Head of caudate nucleus (tissue), 42 donors: ENCODE measurements at regions not wholly inside any gene's neighbourhood (a gene's known extent, or its start where the extent isn't known, plus 50 kb on each side); places are given as distances from the start of the nearest gene placed in this dataset.
"Not testable (repeated sequence)": the region's sequence is repeated elsewhere in the genome, so short reads cannot be mapped to it uniquely, and the experiment has no call there.

ENCODE experiments used
- DNase-seq, 42 donors: peaks; one replicate each; pipeline versions ENCODE4 v3.0.0 to v3.0.0-alpha.2; 2020 to 2021; ENCODE audit warnings: mixed read lengths in 7 of 42
- intact Hi-C: fragments of 100-400 bp; cut with DNase I; formaldehyde crosslinking; loops from one replicate; pipeline ENCODE4 v1.15.0; 2022

GRCh38 chrX:40878766-40879165, 143.4 kb upstream of the MED14 start:
- DNase-seq, result no peak
- intact Hi-C loops, result loop anchor here (10.0 kb wide), 1 partner anchor 236 kb away; no protein-coding TSS in a partner anchor

- intact Hi-C loops, result loop anchor here (10.0 kb wide), 1 partner anchor 236 kb away; no protein-coding TSS in a partner anchor
- DNase-seq, result not testable (repeated sequence)
Measured at GRCh38 chrX:40879172-40879571, 143.8 kb upstream of the MED14 start.

- intact Hi-C loops, result no loop called here
- DNase-seq, result no peak
Measured at GRCh38 chrX:40880712-40881111, 145.4 kb upstream of the MED14 start.

GRCh38 chrX:40883021-40883619, 147.8 kb upstream of the MED14 start:
- intact Hi-C loops, result no loop called here
- no peak for DNase-seq

GRCh38 chrX:40885989-40886388, 150.6 kb upstream of the MED14 start:
- intact Hi-C loops, result no loop called here
- DNase-seq, result no peak

- intact Hi-C loops, result no loop called here
- DNase-seq, result no peak
Measured at GRCh38 chrX:40887476-40887875, 152.1 kb upstream of the MED14 start.

GRCh38 chrX:40891798-40892197, 156.5 kb upstream of the MED14 start:
- intact Hi-C loops, result no loop called here
- no peak for DNase-seq

- intact Hi-C loops, result no loop called here
- no peak for DNase-seq
Measured at GRCh38 chrX:40893251-40893910, 158.0 kb upstream of the MED14 start.

- intact Hi-C loops, result no loop called here
- no peak for DNase-seq
Measured at GRCh38 chrX:40895246-40895645, 159.9 kb upstream of the MED14 start.

- no peak for DNase-seq
- intact Hi-C loops, result no loop called here
Measured at GRCh38 chrX:40897718-40898270, 162.5 kb upstream of the MED14 start.

- DNase-seq, intact Hi-C loops: not testable (repeated sequence)
Measured at GRCh38 chrX:40904739-40905138, 169.4 kb upstream of the MED14 start.

GRCh38 chrX:40908026-40908425, 172.7 kb upstream of the MED14 start:
- DNase-seq, result no peak
- intact Hi-C loops, result no loop called here

GRCh38 chrX:40908857-40909475, 173.6 kb upstream of the MED14 start:
- intact Hi-C loops, result no loop called here
- no peak for DNase-seq

- no peak for DNase-seq
- intact Hi-C loops, result no loop called here
Measured at GRCh38 chrX:40912166-40912565, 173.1 kb upstream of the USP9X start.

GRCh38 chrX:40912576-40912975, 172.7 kb upstream of the USP9X start:
- intact Hi-C loops, result no loop called here
- DNase-seq, result no peak

GRCh38 chrX:40920351-40920750, 164.9 kb upstream of the USP9X start:
- DNase-seq, result no peak
- intact Hi-C loops, result no loop called here

GRCh38 chrX:40922307-40922706, 162.9 kb upstream of the USP9X start:
- intact Hi-C loops, result no loop called here
- no peak for DNase-seq

GRCh38 chrX:40926739-40927427, 158.4 kb upstream of the USP9X start:
- intact Hi-C loops, DNase-seq: not testable (repeated sequence)

- DNase-seq, result no peak
- intact Hi-C loops, result no loop called here
Measured at GRCh38 chrX:40928076-40928475, 157.2 kb upstream of the USP9X start.

- intact Hi-C loops, result no loop called here
Measured at GRCh38 chrX:40931921-40932320, 153.3 kb upstream of the USP9X start.

More at GRCh38 chrX:40931921-40932320, 153.3 kb upstream of the USP9X start:
- DNase-seq, result peak in 1 of 42 donors; percentile 11
